ENCODE measurements at regions not wholly inside any gene's neighbourhood (a gene's known extent, or its start where the extent isn't known, plus 50 kb on each side); places are given as distances from the start of the nearest gene placed in this dataset.

DNA sequence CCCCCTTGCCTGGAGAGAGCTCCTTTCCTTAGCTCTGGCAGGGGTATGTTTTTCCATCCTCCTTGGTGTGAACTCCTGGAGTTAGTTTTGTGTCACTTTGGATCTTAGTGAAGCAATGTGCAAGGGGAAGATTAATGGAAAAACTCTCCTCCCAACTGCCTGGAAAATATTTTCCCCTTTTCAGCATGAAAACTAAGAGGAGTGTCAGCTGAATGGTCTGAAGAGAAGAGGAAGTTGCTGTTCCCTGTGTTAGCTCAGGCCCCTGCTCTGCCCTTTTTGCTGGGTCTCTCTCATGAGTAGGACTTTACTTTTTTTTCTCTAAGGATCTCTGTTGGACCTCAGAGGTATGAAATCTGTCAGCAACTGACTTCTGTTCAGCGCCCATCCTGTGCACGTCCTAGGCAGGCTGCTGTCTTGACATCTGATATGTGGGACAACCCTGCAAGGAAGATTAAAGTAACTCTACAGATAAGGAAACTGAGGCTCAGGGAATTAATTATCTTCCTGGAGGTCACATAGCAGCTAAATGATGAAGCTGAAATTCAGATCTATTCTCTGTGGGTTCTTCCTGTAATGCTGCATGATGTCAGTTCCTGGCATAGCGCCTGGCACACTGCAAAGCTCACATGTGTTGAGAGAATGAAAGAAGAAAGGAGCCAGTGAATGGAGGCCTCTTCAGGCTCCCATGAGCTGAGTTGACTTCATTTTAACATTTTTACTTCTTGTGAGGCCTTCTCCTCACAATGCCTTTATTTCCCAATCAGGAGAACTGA, 109.7 kb upstream of the GALNT15 start:
- DNase-seq (ENCODE audit: low spot score) = no peak
- TF ChIP-seq, protein P1, sequence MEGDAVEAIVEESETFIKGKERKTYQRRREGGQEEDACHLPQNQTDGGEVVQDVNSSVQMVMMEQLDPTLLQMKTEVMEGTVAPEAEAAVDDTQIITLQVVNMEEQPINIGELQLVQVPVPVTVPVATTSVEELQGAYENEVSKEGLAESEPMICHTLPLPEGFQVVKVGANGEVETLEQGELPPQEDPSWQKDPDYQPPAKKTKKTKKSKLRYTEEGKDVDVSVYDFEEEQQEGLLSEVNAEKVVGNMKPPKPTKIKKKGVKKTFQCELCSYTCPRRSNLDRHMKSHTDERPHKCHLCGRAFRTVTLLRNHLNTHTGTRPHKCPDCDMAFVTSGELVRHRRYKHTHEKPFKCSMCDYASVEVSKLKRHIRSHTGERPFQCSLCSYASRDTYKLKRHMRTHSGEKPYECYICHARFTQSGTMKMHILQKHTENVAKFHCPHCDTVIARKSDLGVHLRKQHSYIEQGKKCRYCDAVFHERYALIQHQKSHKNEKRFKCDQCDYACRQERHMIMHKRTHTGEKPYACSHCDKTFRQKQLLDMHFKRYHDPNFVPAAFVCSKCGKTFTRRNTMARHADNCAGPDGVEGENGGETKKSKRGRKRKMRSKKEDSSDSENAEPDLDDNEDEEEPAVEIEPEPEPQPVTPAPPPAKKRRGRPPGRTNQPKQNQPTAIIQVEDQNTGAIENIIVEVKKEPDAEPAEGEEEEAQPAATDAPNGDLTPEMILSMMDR (IDR thresholded peaks at IDR 0.05) = no peak

DNA sequence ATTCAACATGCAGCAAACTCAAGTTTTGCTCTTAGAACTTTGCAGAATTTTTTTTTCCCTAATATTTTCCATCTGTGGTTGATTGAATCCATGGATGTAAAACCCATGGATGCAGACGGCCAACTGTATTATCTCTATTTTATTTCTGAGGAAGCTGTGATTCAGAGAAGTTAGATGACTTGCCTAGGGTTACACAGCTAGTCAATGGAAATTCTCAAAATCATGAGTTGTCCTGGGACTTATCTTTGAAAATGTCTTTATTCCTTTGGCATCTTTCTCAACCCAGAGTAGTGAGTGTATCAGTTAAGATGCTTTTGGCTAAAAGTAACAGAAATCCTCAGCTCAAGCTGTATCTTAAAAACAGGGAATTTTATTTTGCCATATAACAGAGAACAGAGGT, 107.9 kb upstream of the GALNT15 start:
- TF ChIP-seq, protein P1 (IDR thresholded peaks at IDR 0.05) = no peak
- H3K4me1 Mint-ChIP-seq (ENCODE audit: low read depth) = peaks cover 49% of the 10 kb centered on the region
- no peak overlapping the region for H3K27ac Mint-ChIP-seq (ENCODE audit: unreplicated experiment)
- no peaks in the 10 kb centered on the region for H3K36me3 Mint-ChIP-seq (ENCODE audit: low read depth)
- H3K4me3 Mint-ChIP-seq (ENCODE audit: unreplicated experiment) = no peak overlapping the region
- no peak for DNase-seq (ENCODE audit: low spot score)
- no peaks in the 10 kb centered on the region for H3K27me3 Mint-ChIP-seq (ENCODE audit: low read depth)
- H3K9me3 Mint-ChIP-seq (ENCODE audit: low read depth) = no peaks in the 10 kb centered on the region

More for the DNA sequence above, 109.7 kb upstream of the GALNT15 start:
- no peaks in the 10 kb centered on the region for H3K27me3 Mint-ChIP-seq (ENCODE audit: low read depth)
- peak overlapping the region; percentile 82 for H3K27ac Mint-ChIP-seq (ENCODE audit: unreplicated experiment)
- peaks cover 66% of the 10 kb centered on the region for H3K4me1 Mint-ChIP-seq (ENCODE audit: low read depth)
- H3K36me3 Mint-ChIP-seq (ENCODE audit: low read depth) = no peaks in the 10 kb centered on the region
- no peak overlapping the region for H3K4me3 Mint-ChIP-seq (ENCODE audit: unreplicated experiment)
- no peaks in the 10 kb centered on the region for H3K9me3 Mint-ChIP-seq (ENCODE audit: low read depth)

GRCh38 chr3:16066975-16067374, 107.5 kb upstream of the GALNT15 start:
- peak overlapping the region; percentile 37 for H3K27ac Mint-ChIP-seq (ENCODE audit: unreplicated experiment)
- H3K4me3 Mint-ChIP-seq (ENCODE audit: unreplicated experiment) = no peak overlapping the region
- no peak for DNase-seq (ENCODE audit: low spot score)

DNA sequence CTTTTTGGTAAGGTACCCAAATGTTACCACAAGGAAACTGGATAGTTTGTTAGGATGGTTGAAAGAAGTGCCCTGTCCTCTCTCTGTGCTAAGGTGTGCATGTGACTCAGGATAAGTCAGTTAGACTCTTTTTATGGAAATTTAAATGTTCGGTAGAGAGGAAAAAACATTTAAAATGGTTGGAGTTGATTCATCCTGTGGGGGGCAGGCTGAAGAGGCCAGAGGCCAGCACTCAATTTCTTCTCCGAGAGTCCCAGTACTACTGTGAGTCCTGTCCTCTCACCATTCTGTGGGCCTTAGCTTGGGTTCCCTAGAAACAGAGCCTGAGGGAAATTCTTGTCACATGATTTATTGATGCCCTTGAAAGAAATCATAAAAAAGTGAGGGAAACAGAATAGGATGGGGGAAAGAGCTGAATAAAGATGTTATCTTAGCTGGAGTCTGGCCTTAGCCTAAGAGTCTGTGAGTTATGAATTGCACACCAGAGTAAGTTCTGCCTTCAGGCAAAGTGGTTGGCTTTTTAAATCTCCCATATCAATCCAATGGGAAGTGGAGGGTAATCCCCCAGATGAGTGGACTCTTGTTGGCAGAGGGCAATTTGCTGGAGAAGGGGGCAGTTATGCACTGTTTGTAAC, 106.5 kb upstream of the GALNT15 start:
- H3K4me1 Mint-ChIP-seq (ENCODE audit: low read depth) = peaks cover 51% of the 10 kb centered on the region

More at GRCh38 chr3:16066975-16067374, 107.5 kb upstream of the GALNT15 start:
- Mint-ChIP-seq H3K4me1 (ENCODE audit: low read depth) (peaks cover 48% of the 10 kb centered on the region), H3K27me3 (ENCODE audit: low read depth) (no peaks in the 10 kb centered on the region), H3K36me3 (ENCODE audit: low read depth) (no peaks in the 10 kb centered on the region), H3K9me3 (ENCODE audit: low read depth) (no peaks in the 10 kb centered on the region)
- TF ChIP-seq, protein P1 (IDR thresholded peaks at IDR 0.05) = no peak

More for the DNA sequence above, 106.5 kb upstream of the GALNT15 start:
- TF ChIP-seq, protein P1 (IDR thresholded peaks at IDR 0.05) = no peak
- no peaks in the 10 kb centered on the region for H3K36me3 Mint-ChIP-seq (ENCODE audit: low read depth)
- H3K4me3 Mint-ChIP-seq (ENCODE audit: unreplicated experiment) = no peak overlapping the region
- H3K27ac Mint-ChIP-seq (ENCODE audit: unreplicated experiment) = peak overlapping the region; percentile 75
- no peaks in the 10 kb centered on the region for H3K9me3 Mint-ChIP-seq (ENCODE audit: low read depth)
- no peaks in the 10 kb centered on the region for H3K27me3 Mint-ChIP-seq (ENCODE audit: low read depth)
- no peak for DNase-seq (ENCODE audit: low spot score)

Data from chondrocyte (in vitro differentiated cells).